ENCODE measurements at regions not wholly inside any gene's neighbourhood (a gene's known extent, or its start where the extent isn't known, plus 50 kb on each side); places are given as distances from the start of the nearest gene placed in this dataset.

- DNase-seq (ENCODE audit: insufficient read length, low spot score), result no peak
- no peak for TF ChIP-seq POLR2AphosphoS5 (IDR thresholded peaks at IDR 0.05; ENCODE audit: low read depth, low read length)
- TF ChIP-seq SPI1 (IDR thresholded peaks at IDR 0.05; ENCODE audit: low read depth, low read length), result no peak
- TF ChIP-seq TAF1 (IDR thresholded peaks at IDR 0.05; ENCODE audit: low read depth, low read length), result no peak
- TF ChIP-seq PAX5 (IDR thresholded peaks at IDR 0.05; ENCODE audit: insufficient read depth, low read length, severe bottlenecking), result no peak
- no peak for TF ChIP-seq POLR2A (IDR thresholded peaks at IDR 0.05; ENCODE audit: low read depth, low read length)
- TF ChIP-seq POU2F2 (IDR thresholded peaks at IDR 0.05; ENCODE audit: low read depth, low read length), result no peak
- FAIRE-seq, result no peak
These were observed 98.9 kb downstream of the ACKR3 start for GRCh38 chr2:236668531-236668969.

GRCh38 chr2:236670235-236670620 is 100.6 kb downstream of the ACKR3 start:
- DNase-seq (ENCODE audit: insufficient read length, low spot score), result no peak
- FAIRE-seq, result no peak
- TF ChIP-seq POLR2AphosphoS5 (IDR thresholded peaks at IDR 0.05; ENCODE audit: low read depth, low read length), result no peak

- FAIRE-seq, result no peak
- no peak for DNase-seq (ENCODE audit: insufficient read length, low spot score)
- no peak for TF ChIP-seq SPI1 (IDR thresholded peaks at IDR 0.05; ENCODE audit: low read depth, low read length)
- TF ChIP-seq PAX5 (IDR thresholded peaks at IDR 0.05; ENCODE audit: insufficient read depth, low read length, severe bottlenecking), result no peak
- no peak for TF ChIP-seq POLR2A (IDR thresholded peaks at IDR 0.05; ENCODE audit: low read depth, low read length)
- no peak for TF ChIP-seq TAF1 (IDR thresholded peaks at IDR 0.05; ENCODE audit: low read depth, low read length)
- no peak for TF ChIP-seq POLR2AphosphoS5 (IDR thresholded peaks at IDR 0.05; ENCODE audit: low read depth, low read length)
These were observed 102.4 kb downstream of the ACKR3 start for GRCh38 chr2:236671896-236672562.

- no peak for TF ChIP-seq SPI1 (IDR thresholded peaks at IDR 0.05; ENCODE audit: low read depth, low read length)
- TF ChIP-seq PAX5 (IDR thresholded peaks at IDR 0.05; ENCODE audit: insufficient read depth, low read length, severe bottlenecking), result no peak
- TF ChIP-seq TAF1 (IDR thresholded peaks at IDR 0.05; ENCODE audit: low read depth, low read length), result no peak
- no peak for TF ChIP-seq POLR2A (IDR thresholded peaks at IDR 0.05; ENCODE audit: low read depth, low read length)
- TF ChIP-seq POLR2AphosphoS5 (IDR thresholded peaks at IDR 0.05; ENCODE audit: low read depth, low read length), result no peak
- TF ChIP-seq POU2F2 (IDR thresholded peaks at IDR 0.05; ENCODE audit: low read depth, low read length), result no peak
- FAIRE-seq, result no peak
- no peak for DNase-seq (ENCODE audit: insufficient read length, low spot score)
These were observed 103.0 kb downstream of the ACKR3 start for GRCh38 chr2:236672606-236673005.

GRCh38 chr2:236673126-236673822 is 103.6 kb downstream of the ACKR3 start:
- DNase-seq (ENCODE audit: insufficient read length, low spot score) (no peak), FAIRE-seq (peak; percentile 43)
- no peak for TF ChIP-seq POLR2AphosphoS5 (IDR thresholded peaks at IDR 0.05; ENCODE audit: low read depth, low read length)
- 0 out of 2 replicates have a peak, but pooled peaks have one; percentile 11 for TF ChIP-seq SPI1 (IDR thresholded peaks at IDR 0.05; ENCODE audit: low read depth, low read length)
- TF ChIP-seq POU2F2 (IDR thresholded peaks at IDR 0.05; ENCODE audit: low read depth, low read length), result no peak
- no peak for TF ChIP-seq TAF1 (IDR thresholded peaks at IDR 0.05; ENCODE audit: low read depth, low read length)

GRCh38 chr2:236673823-236674185 is 104.2 kb downstream of the ACKR3 start:
- no peak for TF ChIP-seq TAF1 (IDR thresholded peaks at IDR 0.05; ENCODE audit: low read depth, low read length)
- no peak for TF ChIP-seq POU2F2 (IDR thresholded peaks at IDR 0.05; ENCODE audit: low read depth, low read length)
- no peak for TF ChIP-seq POLR2A (IDR thresholded peaks at IDR 0.05; ENCODE audit: low read depth, low read length)
- TF ChIP-seq SPI1 (IDR thresholded peaks at IDR 0.05; ENCODE audit: low read depth, low read length), result no peak
- no peak for TF ChIP-seq POLR2AphosphoS5 (IDR thresholded peaks at IDR 0.05; ENCODE audit: low read depth, low read length)
- no peak for TF ChIP-seq PAX5 (IDR thresholded peaks at IDR 0.05; ENCODE audit: insufficient read depth, low read length, severe bottlenecking)
- DNase-seq (ENCODE audit: insufficient read length, low spot score) (no peak), FAIRE-seq (no peak)

GRCh38 chr2:236674238-236674637 is 104.6 kb downstream of the ACKR3 start:
- DNase-seq (ENCODE audit: insufficient read length, low spot score), result no peak

GRCh38 chr2:236674646-236675045 is 105.0 kb downstream of the ACKR3 start:
- no peak for TF ChIP-seq TAF1 (IDR thresholded peaks at IDR 0.05; ENCODE audit: low read depth, low read length)
- TF ChIP-seq SPI1 (IDR thresholded peaks at IDR 0.05; ENCODE audit: low read depth, low read length), result no peak
- TF ChIP-seq POLR2AphosphoS5 (IDR thresholded peaks at IDR 0.05; ENCODE audit: low read depth, low read length), result no peak
- TF ChIP-seq POLR2A (IDR thresholded peaks at IDR 0.05; ENCODE audit: low read depth, low read length), result no peak
- TF ChIP-seq PAX5 (IDR thresholded peaks at IDR 0.05; ENCODE audit: insufficient read depth, low read length, severe bottlenecking), result no peak
- TF ChIP-seq POU2F2 (IDR thresholded peaks at IDR 0.05; ENCODE audit: low read depth, low read length), result no peak
- FAIRE-seq, result no peak
- DNase-seq (ENCODE audit: insufficient read length, low spot score), result no peak

More at GRCh38 chr2:236674238-236674637, 104.6 kb downstream of the ACKR3 start:
- TF ChIP-seq POLR2AphosphoS5 (IDR thresholded peaks at IDR 0.05; ENCODE audit: low read depth, low read length) (no peak), TAF1 (IDR thresholded peaks at IDR 0.05; ENCODE audit: low read depth, low read length) (no peak), PAX5 (IDR thresholded peaks at IDR 0.05; ENCODE audit: insufficient read depth, low read length, severe bottlenecking) (no peak), POU2F2 (IDR thresholded peaks at IDR 0.05; ENCODE audit: low read depth, low read length) (no peak), SPI1 (IDR thresholded peaks at IDR 0.05; ENCODE audit: low read depth, low read length) (no peak), POLR2A (IDR thresholded peaks at IDR 0.05; ENCODE audit: low read depth, low read length) (no peak)
- no peak for FAIRE-seq

GRCh38 chr2:236675051-236675450 is 105.4 kb downstream of the ACKR3 start:
- TF ChIP-seq POLR2AphosphoS5 (IDR thresholded peaks at IDR 0.05; ENCODE audit: low read depth, low read length) (no peak), PAX5 (IDR thresholded peaks at IDR 0.05; ENCODE audit: insufficient read depth, low read length, severe bottlenecking) (no peak), TAF1 (IDR thresholded peaks at IDR 0.05; ENCODE audit: low read depth, low read length) (no peak), POU2F2 (IDR thresholded peaks at IDR 0.05; ENCODE audit: low read depth, low read length) (no peak), SPI1 (IDR thresholded peaks at IDR 0.05; ENCODE audit: low read depth, low read length) (no peak), POLR2A (IDR thresholded peaks at IDR 0.05; ENCODE audit: low read depth, low read length) (no peak)
- DNase-seq (ENCODE audit: insufficient read length, low spot score) (no peak), FAIRE-seq (no peak)

GRCh38 chr2:236675526-236675925 is 105.9 kb downstream of the ACKR3 start:
- TF ChIP-seq POLR2A (IDR thresholded peaks at IDR 0.05; ENCODE audit: low read depth, low read length), result no peak
- TF ChIP-seq POU2F2 (IDR thresholded peaks at IDR 0.05; ENCODE audit: low read depth, low read length), result no peak
- no peak for TF ChIP-seq PAX5 (IDR thresholded peaks at IDR 0.05; ENCODE audit: insufficient read depth, low read length, severe bottlenecking)
- no peak for DNase-seq (ENCODE audit: insufficient read length, low spot score)
- FAIRE-seq, result no peak
